H1 (cell line): ENCODE measurements at regions not wholly inside any gene's neighbourhood (a gene's known extent, or its start where the extent isn't known, plus 50 kb on each side); places are given as distances from the start of the nearest gene placed in this dataset.

Experiments used
- ASH2L ChIP-seq: fragments of 200-600, 300-600 bp; sonication (generic); IDR thresholded peaks from one replicate; pipeline ENCODE4 v1.7.1; 2017; ENCODE audit warnings: low read length
- CHD7 ChIP-seq: fragments of 300-600 bp; sonication (generic); IDR thresholded peaks from 2 replicates; pipeline ENCODE4 v1.7.1; 2012; ENCODE audit warnings: low read length, moderate library complexity, mild to moderate bottlenecking, inconsistent platforms; ENCODE audit not compliant: insufficient replicate concordance
- EP300 ChIP-seq, 2 experiments: IDR thresholded peaks; 1 replicate in 1 of 2; 2 replicates in 1 of 2; pipeline ENCODE4 v1.6.1; 2011 to 2012; ENCODE audit warnings: low read depth in 2 of 2, low read length in 2 of 2, mild to moderate bottlenecking in 2 of 2, borderline replicate concordance in 1 of 2, inconsistent platforms in 1 of 2, moderate library complexity in 1 of 2
- HDAC2 ChIP-seq, 2 experiments: fragments of 300-600 bp in 1 of 2; sonication (generic) in 1 of 2; IDR thresholded peaks; 2 replicates each; pipeline ENCODE4 v1.6.1; 2011 to 2012; ENCODE audit warnings: low read depth in 2 of 2, low read length in 2 of 2, mild to moderate bottlenecking in 2 of 2, moderate library complexity in 2 of 2, borderline replicate concordance in 1 of 2, inconsistent platforms in 1 of 2
- JUN ChIP-seq: IDR thresholded peaks from 2 replicates; pipeline ENCODE4 v1.6.1; 2011; ENCODE audit warnings: low read depth, mild to moderate bottlenecking, improper control_type of control experiment, low read length
- JUND ChIP-seq: IDR thresholded peaks from 2 replicates; pipeline ENCODE4 v1.6.1; 2011; ENCODE audit warnings: mild to moderate bottlenecking, improper control_type of control experiment, low read length
- MAX ChIP-seq: IDR thresholded peaks from 2 replicates; pipeline ENCODE4 v1.6.1; 2012; ENCODE audit warnings: inconsistent platforms
- PHF8 ChIP-seq: fragments of 200-600 bp; sonication (generic); conservative IDR thresholded peaks from 2 replicates; pipeline ENCODE4 v1.7.1; 2012; ENCODE audit warnings: low read depth, mild to moderate bottlenecking, inconsistent platforms, low read length, moderate library complexity
- RXRA ChIP-seq: IDR thresholded peaks from 2 replicates; pipeline ENCODE4 v1.6.1; 2011; ENCODE audit warnings: low read depth, mild to moderate bottlenecking, low read length, moderate library complexity; ENCODE audit not compliant: insufficient read depth
- SP4 ChIP-seq: IDR thresholded peaks from 2 replicates; pipeline ENCODE4 v1.6.1; 2012; ENCODE audit warnings: low read length, inconsistent platforms
- YY1 ChIP-seq: IDR thresholded peaks from 2 replicates; pipeline ENCODE4 v1.6.1; 2011; ENCODE audit warnings: low read depth, mild to moderate bottlenecking, low read length

DNA sequence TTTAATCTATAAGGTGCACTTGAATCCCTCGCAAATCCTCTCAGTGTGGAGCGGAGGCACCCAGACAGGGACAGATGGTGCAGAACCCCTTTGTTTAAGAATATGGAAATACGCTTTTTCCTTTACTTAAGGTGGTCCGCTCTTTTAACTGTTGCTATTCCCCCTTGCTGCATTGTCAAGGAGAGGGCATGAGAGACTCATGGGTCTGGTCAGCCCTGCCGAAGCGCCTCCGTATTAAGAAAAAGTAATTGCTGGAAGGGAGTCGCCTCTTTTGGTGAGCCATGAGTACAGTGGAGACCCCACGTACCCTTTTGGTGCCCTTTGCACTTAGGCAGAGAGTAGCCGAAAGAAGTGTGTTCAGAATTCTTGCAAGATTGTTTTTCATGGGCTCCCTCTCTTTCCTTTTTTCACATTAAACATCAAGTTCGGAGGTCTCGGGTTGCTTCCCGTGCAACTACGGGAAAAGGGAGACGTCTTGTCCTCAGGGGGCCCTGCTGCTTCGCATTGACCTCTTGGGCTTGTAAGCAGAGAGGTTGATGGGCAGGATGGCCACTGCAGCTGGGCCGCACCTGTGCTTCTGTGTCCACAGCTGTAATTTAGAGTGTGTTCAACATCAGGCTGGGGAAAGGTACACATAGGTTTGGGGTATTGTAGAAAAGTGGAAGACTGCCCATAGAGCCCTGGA lies 109.6 kb downstream of the SPRY1 start (continued):
- no peak for TF ChIP-seq CHD7
- no peak for TF ChIP-seq JUND
- TF ChIP-seq YY1: no peak
- no peak for TF ChIP-seq RXRA
- TF ChIP-seq JUN: no peak
- no peak for TF ChIP-seq HDAC2 (IDR thresholded peaks at IDR 0.05; ENCODE audit: borderline replicate concordance in 1 of 2, low read depth in 2 of 2, low read length in 2 of 2)
- TF ChIP-seq PHF8: 0 out of 2 replicates have a peak, but pooled peaks have one; percentile 21
- TF ChIP-seq SP4: no peak
- TF ChIP-seq EP300 (IDR thresholded peaks at IDR 0.05; ENCODE audit: borderline replicate concordance in 1 of 2, low read depth in 2 of 2, low read length in 2 of 2): no peak
- no peak for TF ChIP-seq MAX
- TF ChIP-seq ASH2L: peak; percentile 89
